GM19043 (cell line): ENCODE measurements at regions not wholly inside any gene's neighbourhood (a gene's known extent, or its start where the extent isn't known, plus 50 kb on each side); places are given as distances from the start of the nearest gene placed in this dataset.

Experiments
- ATAC-seq: cut with Tn5 transposase; IDR thresholded peaks from one replicate; pipeline ENCODE4 v1.9.1; 2021; ENCODE audit warnings: low read depth; ENCODE audit not compliant: unreplicated experiment

- no peak for ATAC-seq
Observed at GRCh38 chr4:45985038-45985437, 138.8 kb downstream of the GABRG1 start.

GRCh38 chr4:45971108-45971507 lies 152.7 kb downstream of the GABRG1 start:
- ATAC-seq = no peak

- ATAC-seq = no peak
Observed at GRCh38 chr4:45957353-45957752, 166.5 kb downstream of the GABRG1 start.

GRCh38 chr4:45954276-45954675 lies 169.6 kb downstream of the GABRG1 start:
- ATAC-seq = no peak

- ATAC-seq = no peak
Observed at GRCh38 chr4:45951153-45951552, 172.7 kb downstream of the GABRG1 start.

GRCh38 chr4:45946699-45947098 lies 177.2 kb downstream of the GABRG1 start:
- ATAC-seq = no peak

GRCh38 chr4:45944000-45944399 lies 179.9 kb downstream of the GABRG1 start:
- ATAC-seq = no peak

- ATAC-seq = no peak
Observed at GRCh38 chr4:45939056-45939455, 184.8 kb downstream of the GABRG1 start.

GRCh38 chr4:45931154-45931553 lies 192.7 kb downstream of the GABRG1 start:
- no peak for ATAC-seq

GRCh38 chr4:45927641-45928040 lies 196.2 kb downstream of the GABRG1 start:
- no peak for ATAC-seq

- ATAC-seq = no peak
Observed at GRCh38 chr4:45925809-45926208, 198.0 kb downstream of the GABRG1 start.

GRCh38 chr4:45920861-45921260 lies 203.0 kb downstream of the GABRG1 start:
- ATAC-seq = no peak

- ATAC-seq = no peak
Observed at GRCh38 chr4:45910511-45910910, 213.3 kb downstream of the GABRG1 start.

- ATAC-seq = no peak
Observed at GRCh38 chr4:45897946-45898585, 225.8 kb downstream of the GABRG1 start.

GRCh38 chr4:45883421-45883820 lies 240.4 kb downstream of the GABRG1 start:
- no peak for ATAC-seq

- no peak for ATAC-seq
Observed at GRCh38 chr4:45876235-45876890, 247.5 kb downstream of the GABRG1 start.

GRCh38 chr4:45869184-45869583 lies 254.7 kb downstream of the GABRG1 start:
- no peak for ATAC-seq

GRCh38 chr4:45865781-45866180 lies 258.1 kb downstream of the GABRG1 start:
- no peak for ATAC-seq

- no peak for ATAC-seq
Observed at GRCh38 chr4:45855857-45856256, 268.0 kb downstream of the GABRG1 start.

GRCh38 chr4:45846016-45846415 lies 277.8 kb downstream of the GABRG1 start:
- no peak for ATAC-seq

GRCh38 chr4:45841791-45842190 lies 282.1 kb downstream of the GABRG1 start:
- ATAC-seq = no peak

GRCh38 chr4:45831692-45832091 lies 292.2 kb downstream of the GABRG1 start:
- ATAC-seq = no peak
